COR-L47 (cell line): ENCODE measurements at regions not wholly inside any gene's neighbourhood (a gene's known extent, or its start where the extent isn't known, plus 50 kb on each side); places are given as distances from the start of the nearest gene placed in this dataset.
"Not testable (repeated sequence)": the region's sequence is repeated elsewhere in the genome, so short reads cannot be mapped to it uniquely, and the experiment has no call there.

ENCODE experiments used
- DNase-seq: peaks from one replicate; lab custom pipeline; 2025; lab: John Stamatoyannopoulos, UW

GRCh38 chr15:62503451-62503850 is 338.4 kb upstream of the C2CD4B start:
- DNase-seq = no peak

DNA sequence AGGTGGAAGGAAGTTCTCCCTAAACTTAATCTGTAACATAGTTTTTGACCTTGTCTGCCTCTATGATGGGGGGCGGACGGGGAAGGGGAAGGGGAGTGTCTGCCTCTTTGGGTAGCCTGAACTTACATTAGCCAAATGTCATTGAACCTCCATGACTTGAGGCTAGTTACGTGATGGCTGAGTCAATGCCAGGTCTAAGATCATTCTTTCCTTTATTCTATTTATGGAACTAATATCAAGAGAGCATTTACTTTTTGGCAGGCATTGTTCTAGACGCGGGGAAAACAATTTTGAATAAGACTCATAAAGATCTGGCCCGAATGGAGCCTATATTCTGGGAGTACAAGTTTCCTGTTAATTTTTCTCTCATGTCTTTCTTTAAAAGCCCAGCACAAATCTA is 340.7 kb upstream of the C2CD4B start:
- no peak for DNase-seq

DNA sequence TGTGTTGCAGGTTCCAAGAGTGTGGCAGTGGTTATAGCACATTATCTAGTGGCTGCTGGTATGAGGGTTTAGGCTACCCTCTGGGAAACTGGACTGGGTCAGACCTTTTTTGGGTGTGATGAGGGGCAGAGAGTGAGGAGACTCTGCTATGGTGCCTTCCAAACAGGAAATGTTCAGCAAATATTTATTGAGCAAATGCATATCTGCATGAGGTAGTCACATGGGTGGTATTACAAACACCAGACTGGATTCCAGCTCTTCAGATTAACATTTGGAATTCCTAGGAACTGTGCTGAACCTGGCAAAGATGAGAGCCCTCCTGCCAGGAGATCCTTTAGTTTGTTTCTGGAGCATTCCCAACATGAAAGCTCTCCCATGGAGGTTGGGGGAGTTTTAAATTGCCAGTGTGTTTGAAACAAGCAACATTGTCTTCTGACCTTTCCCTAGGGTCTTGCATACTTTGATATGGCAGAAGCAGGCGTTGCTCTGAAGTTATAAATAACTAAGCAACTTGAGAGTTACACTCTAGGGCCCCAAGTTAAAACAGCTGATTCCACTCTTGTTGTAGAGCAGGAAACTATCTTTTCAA is 341.2 kb upstream of the C2CD4B start:
- DNase-seq = no peak

GRCh38 chr15:62509395-62509958 is 344.4 kb upstream of the C2CD4B start:
- DNase-seq = no peak

DNA sequence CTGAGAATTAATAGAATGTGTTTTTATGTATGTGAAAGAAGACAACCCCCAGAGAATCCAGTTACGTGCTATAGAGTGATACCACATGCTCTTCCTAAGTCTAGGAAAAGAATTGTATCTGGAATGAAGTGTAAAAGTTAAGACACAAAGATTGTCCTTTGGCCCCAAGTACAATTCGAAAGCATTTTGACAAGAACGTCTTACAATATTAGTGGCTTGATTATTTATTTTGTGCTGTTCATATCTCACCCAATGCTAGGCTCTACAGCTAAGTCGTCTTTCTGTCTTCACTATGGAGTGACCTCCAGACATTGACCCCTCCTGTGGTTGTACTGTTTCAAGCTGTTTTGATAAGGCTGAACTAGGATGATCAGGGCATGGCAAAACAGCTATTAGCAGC is 345.7 kb upstream of the C2CD4B start:
- DNase-seq = no peak

GRCh38 chr15:62512904-62513303 is 347.8 kb upstream of the C2CD4B start:
- no peak for DNase-seq

DNA sequence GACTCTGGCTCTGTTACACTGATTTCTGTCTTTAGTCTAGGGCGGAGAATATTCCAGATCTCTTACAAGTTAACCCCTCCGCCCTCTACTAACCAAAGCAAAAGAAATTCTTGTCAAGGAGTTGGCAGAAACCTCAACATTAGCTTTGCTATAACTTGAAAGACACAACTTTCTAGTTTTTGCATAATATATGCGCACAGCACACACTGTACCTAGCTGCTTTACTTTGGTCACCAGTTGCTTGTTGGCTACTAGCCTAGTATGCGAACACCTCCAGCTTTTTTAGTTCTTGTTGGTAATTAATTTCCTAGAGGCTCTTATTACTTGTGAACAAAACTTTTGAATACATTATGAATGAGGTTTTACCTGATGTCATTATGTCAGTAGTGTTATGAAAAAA is 348.8 kb upstream of the C2CD4B start:
- no peak for DNase-seq

DNA sequence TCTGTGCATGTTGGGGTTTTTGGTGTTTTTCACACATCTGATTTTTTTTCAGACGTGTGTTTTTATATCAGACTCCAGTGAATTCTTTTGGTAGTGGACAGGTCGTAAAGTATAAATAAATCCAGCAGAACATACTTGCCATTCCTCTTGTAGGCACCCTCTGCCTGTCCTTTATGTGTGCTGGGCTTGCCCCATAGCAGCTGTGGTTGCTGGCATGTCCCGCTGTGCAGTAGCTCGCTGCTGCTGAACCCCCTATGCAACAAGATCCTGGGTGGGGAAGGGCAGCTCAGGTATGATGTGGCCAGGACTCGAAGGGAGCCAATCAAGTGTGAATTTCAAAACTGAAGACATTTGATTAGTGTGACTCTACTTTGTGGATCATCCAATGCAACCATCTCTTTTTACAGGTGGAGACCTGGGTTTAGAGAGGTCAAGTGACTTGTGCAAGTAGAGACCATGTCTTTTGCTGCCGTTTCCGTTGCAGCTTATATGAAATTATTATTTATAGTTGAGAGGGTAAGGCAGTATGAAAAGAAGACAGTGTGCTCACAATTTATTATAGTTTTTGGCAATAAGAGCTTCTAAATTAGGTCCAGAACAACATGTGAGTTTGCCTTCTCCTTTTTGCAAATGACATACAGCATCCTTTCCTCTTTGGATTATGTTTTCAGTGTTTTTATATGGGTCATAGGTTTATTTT is 350.8 kb upstream of the C2CD4B start:
- no peak for DNase-seq

DNA sequence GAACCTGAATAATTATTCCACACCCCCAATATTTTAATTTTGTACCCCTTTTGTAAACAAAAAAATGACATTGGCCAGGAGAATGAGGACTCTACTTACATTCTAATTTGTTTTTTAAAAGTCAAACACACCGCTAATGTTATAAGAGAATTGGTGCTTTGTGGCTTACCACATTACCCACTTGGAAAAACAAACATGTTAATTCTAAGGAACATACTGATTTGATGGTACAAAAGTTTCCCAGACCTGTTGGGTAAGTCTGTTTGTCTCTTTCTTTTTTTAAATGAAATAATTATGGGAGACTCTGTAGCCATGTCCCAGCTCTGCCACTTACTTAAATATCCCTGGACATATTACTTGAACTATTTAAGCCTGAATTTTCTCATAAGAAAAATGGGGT is 352.5 kb upstream of the C2CD4B start:
- DNase-seq = no peak

- not testable (repeated sequence) for DNase-seq
Measured at GRCh38 chr15:62518666-62519065, 353.6 kb upstream of the C2CD4B start.

DNA sequence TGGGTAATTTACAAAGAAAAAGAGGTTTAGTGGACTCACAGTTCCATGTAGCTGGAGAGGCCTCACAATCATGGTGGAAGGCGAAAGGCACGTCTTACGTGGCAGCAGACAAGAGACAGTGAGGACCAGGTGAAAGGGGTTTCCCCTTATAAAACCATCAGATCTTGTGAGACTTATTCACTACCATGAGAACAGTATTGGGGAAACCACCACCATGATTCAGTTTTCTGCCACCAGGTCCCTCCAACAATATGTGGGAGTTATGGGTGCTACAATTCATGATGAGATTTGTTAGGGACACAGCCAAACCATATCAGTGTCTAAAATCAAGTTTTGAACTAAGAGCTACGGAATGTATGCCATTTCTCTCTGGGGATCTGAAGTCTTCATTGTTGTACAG is 354.8 kb upstream of the C2CD4B start:
- DNase-seq = no peak

DNA sequence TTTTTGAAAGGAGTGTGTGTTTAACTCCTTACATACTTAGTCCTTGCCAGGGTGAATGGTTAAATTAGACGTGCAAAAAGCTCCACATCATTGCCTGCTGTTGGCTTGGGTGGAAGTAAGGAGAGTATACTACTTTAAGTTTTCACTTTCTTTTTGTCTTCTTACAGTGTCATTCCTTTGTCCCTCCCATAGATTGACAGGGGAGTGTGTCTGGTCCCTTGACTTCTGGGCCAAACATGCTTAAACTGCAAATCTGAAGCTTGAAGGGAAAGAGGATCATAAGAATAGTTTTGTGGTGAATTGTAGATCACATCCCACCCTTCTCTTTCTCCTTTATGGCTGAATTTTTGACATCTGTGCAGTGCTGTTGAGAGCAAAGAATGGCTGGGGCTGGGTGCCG is 355.8 kb upstream of the C2CD4B start:
- DNase-seq = no peak

DNA sequence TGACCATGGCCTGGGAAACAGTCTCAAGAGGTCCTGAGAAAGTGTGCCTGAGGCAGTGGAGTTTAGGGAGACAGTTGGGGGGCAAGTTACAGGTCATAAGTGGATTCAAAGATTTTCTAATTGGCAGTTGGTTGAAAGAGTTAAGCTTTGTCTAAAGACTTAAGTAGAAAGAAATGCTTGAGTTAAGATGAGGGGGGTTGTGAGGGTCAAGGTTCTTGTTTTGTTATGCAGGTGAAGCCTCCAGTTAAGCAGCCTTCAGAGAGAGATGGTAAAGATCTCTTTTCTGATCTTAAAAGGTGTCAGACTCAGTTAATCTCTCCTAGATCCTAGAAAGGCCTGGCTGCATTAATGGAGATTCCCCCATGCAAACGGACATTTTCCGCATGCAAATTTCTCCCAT is 356.3 kb upstream of the C2CD4B start:
- DNase-seq = no peak

DNA sequence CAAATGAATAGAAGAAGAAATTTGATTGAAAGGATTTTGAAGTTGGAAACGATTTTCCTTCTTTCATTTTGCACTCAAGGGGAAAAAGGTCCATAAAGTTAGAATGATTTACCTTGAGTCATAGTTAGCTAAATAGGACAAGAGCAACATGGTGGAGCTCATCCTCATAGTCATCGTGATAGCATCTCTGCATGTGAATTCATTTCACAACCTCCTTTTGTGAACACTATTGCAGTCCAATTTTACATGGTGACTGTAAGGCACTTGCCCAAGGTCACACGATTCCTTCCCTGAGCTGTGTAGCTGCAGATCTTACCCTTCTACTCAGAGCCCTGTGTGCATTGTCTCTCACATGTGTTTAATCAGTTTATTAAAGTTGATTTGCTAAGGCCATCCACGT is 359.8 kb upstream of the C2CD4B start:
- DNase-seq = no peak

GRCh38 chr15:62527387-62527786 is 362.3 kb upstream of the C2CD4B start:
- no peak for DNase-seq

DNA sequence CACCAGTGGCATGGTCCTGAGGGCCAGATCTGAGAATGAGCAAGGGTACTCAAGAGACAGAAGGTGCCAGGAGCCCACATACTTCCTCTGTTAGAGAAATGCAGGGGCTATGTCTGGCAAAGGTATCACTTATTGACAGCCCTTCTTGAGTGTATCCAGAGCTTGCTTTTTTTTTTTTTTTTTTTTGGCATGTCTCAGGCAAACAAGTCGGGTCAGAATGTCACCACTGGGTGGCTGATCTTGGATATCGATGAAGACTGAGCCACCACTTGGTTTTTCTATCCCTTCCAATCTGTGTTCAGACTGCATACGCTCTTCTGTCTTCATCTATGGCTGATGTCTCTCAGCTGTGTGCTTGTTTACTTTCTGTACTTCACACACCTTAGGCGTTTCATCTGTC is 363.4 kb upstream of the C2CD4B start:
- DNase-seq = no peak

- no peak for DNase-seq
Measured at GRCh38 chr15:62532367-62532766, 367.3 kb upstream of the C2CD4B start.

DNA sequence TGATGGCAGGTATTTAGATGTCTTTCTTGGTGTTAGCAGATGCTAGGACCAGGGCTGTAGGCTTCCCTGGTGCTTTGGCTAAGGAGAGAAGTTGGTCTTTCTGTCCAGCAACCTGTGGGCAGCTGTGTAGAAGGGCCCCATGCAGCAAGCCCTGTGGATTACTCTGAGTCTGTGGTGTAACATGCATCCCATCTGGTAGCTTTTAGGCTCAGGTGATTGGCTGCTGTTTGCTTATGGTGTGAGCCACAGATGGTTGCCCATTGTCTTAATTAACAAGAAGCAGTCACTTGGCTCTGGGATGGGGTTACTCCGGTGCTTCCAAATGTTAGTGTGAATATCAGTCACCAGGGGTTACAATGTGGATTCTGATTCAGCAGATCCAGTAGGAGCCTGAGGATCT is 368.6 kb upstream of the C2CD4B start:
- no peak for DNase-seq

DNA sequence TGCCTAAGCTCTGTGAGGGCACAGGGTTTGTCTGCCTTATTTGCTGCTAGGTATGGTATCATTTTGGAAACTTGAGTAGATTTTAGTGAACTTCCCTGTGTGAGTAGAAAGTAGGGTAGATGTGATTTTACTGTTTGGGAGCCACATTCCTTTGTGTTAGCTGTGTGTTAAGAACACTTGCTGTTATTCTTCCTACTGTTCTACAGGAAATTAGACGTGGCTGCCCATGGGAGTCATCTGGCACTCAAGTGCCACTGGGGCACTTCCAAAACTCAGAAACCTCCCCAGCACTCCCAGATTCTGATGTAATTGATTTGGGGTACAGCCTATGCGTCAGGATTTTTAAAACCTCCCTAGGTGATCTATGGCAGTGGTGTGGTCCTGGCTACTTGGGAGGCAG is 369.9 kb upstream of the C2CD4B start:
- no peak for DNase-seq

DNA sequence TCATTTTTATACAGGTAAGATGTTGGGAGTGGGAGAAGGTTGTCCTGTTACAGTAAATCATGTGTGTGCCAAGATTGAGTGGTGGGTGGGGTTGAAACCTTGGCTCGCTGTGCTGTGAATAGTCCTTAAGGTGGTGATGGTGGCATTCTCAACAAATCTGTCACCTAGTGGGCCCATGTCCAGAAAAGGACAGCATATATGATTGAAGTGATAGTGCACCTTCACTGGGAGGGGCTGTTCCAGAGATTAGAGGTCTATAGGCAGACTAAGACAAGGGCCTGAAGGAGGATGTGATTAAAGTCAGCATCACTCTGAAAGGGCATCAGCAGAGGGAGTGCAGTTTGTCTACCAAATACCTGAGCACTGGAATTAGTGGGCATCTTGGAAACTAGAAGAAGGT is 374.2 kb upstream of the C2CD4B start:
- no peak for DNase-seq

DNA sequence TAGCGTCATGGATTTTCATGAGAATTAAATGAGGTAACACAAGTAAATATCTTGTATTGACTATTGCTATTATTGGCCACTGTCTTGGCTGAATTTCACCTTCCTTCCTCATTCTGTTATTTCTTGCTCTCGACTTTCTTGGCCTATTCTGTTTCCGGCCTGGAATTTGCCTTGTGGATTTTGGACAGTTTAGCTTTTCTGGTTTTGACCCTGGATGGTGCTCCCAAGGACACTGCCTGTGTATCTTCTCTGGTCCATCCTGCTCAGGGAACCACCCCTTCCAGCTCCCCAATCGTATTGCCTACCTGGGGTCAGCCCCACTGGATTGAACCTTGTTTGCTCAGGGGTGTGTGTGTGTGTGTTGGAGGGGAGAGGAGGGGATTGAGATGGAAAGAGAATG is 376.2 kb upstream of the C2CD4B start:
- DNase-seq = no peak

DNA sequence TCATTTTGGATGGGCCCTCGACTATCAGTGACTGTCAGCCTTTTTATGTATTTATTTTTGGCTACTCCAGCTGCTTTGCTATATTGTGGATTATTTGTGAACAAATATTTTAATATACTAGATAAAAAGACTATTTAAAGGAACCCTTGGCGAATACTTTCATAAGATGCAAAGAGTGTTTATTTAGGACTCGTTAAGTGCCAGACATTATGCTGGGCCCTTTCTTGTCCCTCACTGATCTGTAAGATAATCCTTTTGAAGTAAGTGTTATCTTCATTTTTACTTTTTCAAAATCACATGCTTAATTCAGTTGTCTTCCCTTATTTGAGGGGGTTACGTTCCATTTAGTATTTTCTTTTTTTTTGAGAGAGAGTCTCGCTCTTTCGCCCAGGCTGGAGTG is 376.8 kb upstream of the C2CD4B start:
- no peak for DNase-seq

GRCh38 chr15:62544446-62544845 is 379.4 kb upstream of the C2CD4B start:
- DNase-seq = no peak
